ENCODE measurements at regions not wholly inside any gene's neighbourhood (a gene's known extent, or its start where the extent isn't known, plus 50 kb on each side); places are given as distances from the start of the nearest gene placed in this dataset.

GRCh38 chr4:8745826-8746225 is 125.8 kb downstream of the HMX1 start:
- peaks cover 8% of the 10 kb centered on the region for H3K27me3 Mint-ChIP-seq
- no peak overlapping the region for H3K27ac Mint-ChIP-seq
- no peak for ATAC-seq
- H3K9me3 Mint-ChIP-seq (ENCODE audit: low read depth), result peaks cover 9% of the 10 kb centered on the region
- no peak overlapping the region for H3K4me3 Mint-ChIP-seq
- H3K4me1 Mint-ChIP-seq, result no peaks in the 10 kb centered on the region
- no peak for DNase-seq
- ChIA-PET POLR2A (no interaction called here), CTCF (no interaction called here)
- no peaks in the 10 kb centered on the region for H3K36me3 Mint-ChIP-seq (ENCODE audit: low read depth)
- intact Hi-C loops (cut with DNase I, micrococcal nuclease), result no loop called here

DNA sequence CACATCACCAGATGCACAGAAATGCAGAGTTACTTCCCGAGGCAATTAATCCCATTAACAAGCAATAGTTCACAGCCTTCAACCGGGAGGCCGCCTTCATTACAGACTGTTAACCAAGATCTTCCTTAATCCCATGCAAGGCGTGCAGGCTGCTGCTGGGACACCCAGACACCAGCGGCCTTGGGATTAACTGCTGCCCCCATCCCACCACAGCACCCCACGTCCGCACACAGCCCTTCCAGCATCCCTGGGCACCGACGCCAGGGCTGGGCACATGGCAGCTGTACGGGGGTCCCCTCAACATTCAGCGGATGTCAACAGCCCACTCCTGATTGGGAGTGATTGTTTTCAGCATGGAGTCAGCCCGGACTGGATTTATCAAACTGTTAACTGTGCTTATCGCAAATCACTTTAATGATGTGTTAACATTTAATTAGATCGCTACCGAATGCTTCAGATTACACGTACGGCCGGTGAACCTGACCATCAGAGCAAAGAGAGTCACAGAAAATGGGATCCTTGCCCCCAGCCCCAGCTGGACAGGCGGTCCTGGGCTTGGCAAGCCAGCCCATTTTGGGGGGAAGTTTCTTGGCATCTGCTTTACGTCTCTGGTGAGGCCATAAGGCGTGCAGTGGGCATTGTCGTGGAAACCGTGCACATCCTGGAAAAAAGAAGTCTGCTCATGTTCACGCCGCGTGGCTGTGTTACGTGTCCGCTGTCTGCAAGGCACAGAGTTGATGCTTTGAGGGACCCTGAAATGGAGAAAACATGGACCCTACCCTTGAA is 126.4 kb downstream of the HMX1 start:
- no peak for DNase-seq
- ChIA-PET CTCF (no interaction called here), POLR2A (no interaction called here)
- intact Hi-C loops (cut with DNase I, micrococcal nuclease), result no loop called here
- H3K4me3 Mint-ChIP-seq, result no peak overlapping the region
- no peaks in the 10 kb centered on the region for H3K36me3 Mint-ChIP-seq (ENCODE audit: low read depth)
- H3K27me3 Mint-ChIP-seq, result peaks cover 8% of the 10 kb centered on the region
- H3K27ac Mint-ChIP-seq, result no peak overlapping the region
- H3K9me3 Mint-ChIP-seq (ENCODE audit: low read depth), result peaks cover 9% of the 10 kb centered on the region
- no peak for ATAC-seq
- H3K4me1 Mint-ChIP-seq, result no peaks in the 10 kb centered on the region

- H3K4me3 Mint-ChIP-seq, result no peak overlapping the region
- ATAC-seq, result no peak
- no peak overlapping the region for H3K27ac Mint-ChIP-seq
- H3K36me3 Mint-ChIP-seq (ENCODE audit: low read depth), result no peaks in the 10 kb centered on the region
- intact Hi-C loops (cut with DNase I, micrococcal nuclease), result no loop called here
- H3K27me3 Mint-ChIP-seq, result peaks cover 5% of the 10 kb centered on the region
- no peak for DNase-seq
- ChIA-PET POLR2A (no interaction called here), CTCF (no interaction called here)
- H3K4me1 Mint-ChIP-seq, result no peaks in the 10 kb centered on the region
- peaks cover 9% of the 10 kb centered on the region for H3K9me3 Mint-ChIP-seq (ENCODE audit: low read depth)
Observed at GRCh38 chr4:8744083-8744805, 127.4 kb downstream of the HMX1 start.

DNA sequence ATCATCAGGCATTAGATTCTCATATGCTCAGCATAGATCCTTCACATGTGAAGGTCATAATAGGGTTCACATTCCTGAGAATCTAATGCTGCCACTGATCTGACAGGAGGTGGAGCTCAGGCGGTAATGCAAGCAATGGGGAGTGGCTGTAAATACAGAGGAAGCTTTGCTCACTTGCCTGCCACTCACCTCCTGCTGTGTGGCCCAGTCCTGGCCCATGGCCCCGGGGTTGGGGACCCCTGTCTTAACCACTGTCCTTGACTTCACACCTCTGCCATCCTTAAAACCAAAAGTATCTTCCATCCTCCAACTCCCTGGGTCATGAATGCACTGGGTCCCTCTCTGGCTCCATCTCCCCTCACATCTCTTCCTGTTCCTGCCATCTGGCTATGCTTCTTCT is 129.1 kb downstream of the HMX1 start:
- Mint-ChIP-seq H3K4me1 (no peaks in the 10 kb centered on the region), H3K27ac (no peak overlapping the region), H3K9me3 (ENCODE audit: low read depth) (peaks cover 9% of the 10 kb centered on the region), H3K4me3 (no peak overlapping the region), H3K36me3 (ENCODE audit: low read depth) (no peaks in the 10 kb centered on the region), H3K27me3 (peaks cover 5% of the 10 kb centered on the region)
- DNase-seq, result no peak
- intact Hi-C loops (cut with DNase I, micrococcal nuclease), result no loop called here
- no peak for ATAC-seq
- CTCF ChIA-PET, result no interaction called here
- POLR2A ChIA-PET, result no interaction called here

- POLR2A ChIA-PET, result no interaction called here
- ATAC-seq, result no peak
- intact Hi-C loops (cut with DNase I, micrococcal nuclease), result no loop called here
Observed at GRCh38 chr4:8741513-8742226, 130.0 kb downstream of the HMX1 start.

GRCh38 chr4:8740666-8741395 is 130.8 kb downstream of the HMX1 start:
- Mint-ChIP-seq H3K4me1 (no peaks in the 10 kb centered on the region), H3K36me3 (ENCODE audit: low read depth) (no peaks in the 10 kb centered on the region), H3K4me3 (no peak overlapping the region), H3K27ac (no peak overlapping the region), H3K27me3 (peaks cover 3% of the 10 kb centered on the region), H3K9me3 (ENCODE audit: low read depth) (no peaks in the 10 kb centered on the region)
- DNase-seq (no peak), ATAC-seq (no peak)
- POLR2A ChIA-PET, result no interaction called here
- intact Hi-C loops (cut with DNase I, micrococcal nuclease), result no loop called here
- CTCF ChIA-PET, result no interaction called here

More at GRCh38 chr4:8741513-8742226, 130.0 kb downstream of the HMX1 start:
- CTCF ChIA-PET, result no interaction called here
- Mint-ChIP-seq H3K27me3 (peaks cover 3% of the 10 kb centered on the region), H3K4me1 (no peaks in the 10 kb centered on the region), H3K4me3 (no peak overlapping the region), H3K9me3 (ENCODE audit: low read depth) (peaks cover 6% of the 10 kb centered on the region), H3K36me3 (ENCODE audit: low read depth) (no peaks in the 10 kb centered on the region), H3K27ac (no peak overlapping the region)
- DNase-seq, result no peak

GRCh38 chr4:8739820-8740665 is 131.6 kb downstream of the HMX1 start:
- DNase-seq, result no peak
- no peak for ATAC-seq
- H3K27me3 Mint-ChIP-seq, result peaks cover 3% of the 10 kb centered on the region
- no peaks in the 10 kb centered on the region for H3K36me3 Mint-ChIP-seq (ENCODE audit: low read depth)
- no peak overlapping the region for H3K4me3 Mint-ChIP-seq
- POLR2A ChIA-PET, result no interaction called here
- CTCF ChIA-PET, result no interaction called here
- no peak overlapping the region for H3K27ac Mint-ChIP-seq
- intact Hi-C loops (cut with DNase I, micrococcal nuclease), result no loop called here
- no peaks in the 10 kb centered on the region for H3K9me3 Mint-ChIP-seq (ENCODE audit: low read depth)
- H3K4me1 Mint-ChIP-seq, result no peaks in the 10 kb centered on the region

- CTCF ChIA-PET, result no interaction called here
- no peaks in the 10 kb centered on the region for H3K36me3 Mint-ChIP-seq (ENCODE audit: low read depth)
- DNase-seq (no peak), ATAC-seq (no peak)
- no peak overlapping the region for H3K27ac Mint-ChIP-seq
- peaks cover 3% of the 10 kb centered on the region for H3K9me3 Mint-ChIP-seq (ENCODE audit: low read depth)
- H3K4me1 Mint-ChIP-seq, result no peaks in the 10 kb centered on the region
- POLR2A ChIA-PET, result no interaction called here
- peaks cover 3% of the 10 kb centered on the region for H3K27me3 Mint-ChIP-seq
- H3K4me3 Mint-ChIP-seq, result no peak overlapping the region
- intact Hi-C loops (cut with DNase I, micrococcal nuclease), result no loop called here
Observed at GRCh38 chr4:8739317-8739716, 132.3 kb downstream of the HMX1 start.

- Mint-ChIP-seq H3K27me3 (no peaks in the 10 kb centered on the region), H3K4me3 (no peak overlapping the region), H3K27ac (no peak overlapping the region), H3K4me1 (no peaks in the 10 kb centered on the region), H3K36me3 (ENCODE audit: low read depth) (no peaks in the 10 kb centered on the region), H3K9me3 (ENCODE audit: low read depth) (peaks cover 6% of the 10 kb centered on the region)
- ChIA-PET POLR2A (no interaction called here), CTCF (no interaction called here)
- ATAC-seq, result no peak
- no peak for DNase-seq
- intact Hi-C loops (cut with DNase I, micrococcal nuclease), result no loop called here
Observed at GRCh38 chr4:8738471-8738931, 133.1 kb downstream of the HMX1 start.

- intact Hi-C loops (cut with DNase I, micrococcal nuclease), result no loop called here
- Mint-ChIP-seq H3K36me3 (ENCODE audit: low read depth) (no peaks in the 10 kb centered on the region), H3K4me1 (no peaks in the 10 kb centered on the region), H3K27me3 (no peaks in the 10 kb centered on the region), H3K4me3 (no peak overlapping the region), H3K27ac (no peak overlapping the region), H3K9me3 (ENCODE audit: low read depth) (peaks cover 6% of the 10 kb centered on the region)
- no peak for ATAC-seq
- DNase-seq, result no peak
- ChIA-PET CTCF (no interaction called here), POLR2A (no interaction called here)
Observed at GRCh38 chr4:8737601-8738279, 133.9 kb downstream of the HMX1 start.

GRCh38 chr4:8737075-8737474 is 134.6 kb downstream of the HMX1 start:
- H3K4me3 Mint-ChIP-seq, result no peak overlapping the region
- no peak for ATAC-seq
- CTCF ChIA-PET, result no interaction called here

More at GRCh38 chr4:8737075-8737474, 134.6 kb downstream of the HMX1 start:
- no peak for DNase-seq
- intact Hi-C loops (cut with DNase I, micrococcal nuclease), result no loop called here
- POLR2A ChIA-PET, result no interaction called here
- Mint-ChIP-seq H3K4me1 (no peaks in the 10 kb centered on the region), H3K9me3 (ENCODE audit: low read depth) (peaks cover 6% of the 10 kb centered on the region), H3K27ac (no peak overlapping the region), H3K36me3 (ENCODE audit: low read depth) (no peaks in the 10 kb centered on the region), H3K27me3 (no peaks in the 10 kb centered on the region)
